ENCODE measurements at regions not wholly inside any gene's neighbourhood (a gene's known extent, or its start where the extent isn't known, plus 50 kb on each side); places are given as distances from the start of the nearest gene placed in this dataset.

DNA sequence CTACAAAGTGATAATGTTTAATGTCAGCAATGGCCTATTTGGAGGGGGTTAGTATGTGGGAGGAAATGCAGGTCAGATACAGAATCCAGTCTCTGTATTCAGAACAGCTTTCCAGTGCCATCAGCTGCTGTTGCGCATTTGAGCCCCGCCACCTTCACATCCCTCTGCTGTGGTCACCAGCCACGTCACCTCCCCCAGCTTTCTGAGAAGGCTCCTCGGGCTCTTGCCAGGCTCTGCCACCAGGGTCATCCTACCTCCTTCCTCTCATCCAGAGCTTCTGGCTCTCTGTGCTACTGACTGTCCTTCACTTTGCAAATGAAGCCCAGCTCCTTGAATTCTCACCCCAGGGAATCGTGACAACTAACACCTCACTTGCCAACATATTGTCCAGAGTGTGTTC lies 138.8 kb downstream of the PIK3R1 start:
- TF ChIP-seq POLR2A (IDR thresholded peaks at IDR 0.05; ENCODE audit: low read length): no peak
- TF ChIP-seq GATA1 (IDR thresholded peaks at IDR 0.05; ENCODE audit: low read depth, low read length): no peak
